Lower leg skin (tissue), 3 donors: ENCODE measurements at regions not wholly inside any gene's neighbourhood (a gene's known extent, or its start where the extent isn't known, plus 50 kb on each side); places are given as distances from the start of the nearest gene placed in this dataset.

ENCODE experiments used
- POLR2A ChIP-seq, 2 donors: fragments of 450-650 bp; IDR thresholded peaks; one replicate each; pipeline ENCODE4 v1.6.1; 2016 to 2017; ENCODE audit warnings: antibody characterized with exemption in 2 of 2, mild to moderate bottlenecking in 1 of 2, moderate library complexity in 1 of 2
- TF ChIP-seq, protein P1 (sequence below), 3 donors: fragments of 450-650 bp; IDR thresholded peaks; one replicate each; pipeline ENCODE4 v1.5.1; 2016; ENCODE audit warnings: antibody characterized with exemption in 3 of 3, mild to moderate bottlenecking in 3 of 3, moderate library complexity in 2 of 3

DNA sequence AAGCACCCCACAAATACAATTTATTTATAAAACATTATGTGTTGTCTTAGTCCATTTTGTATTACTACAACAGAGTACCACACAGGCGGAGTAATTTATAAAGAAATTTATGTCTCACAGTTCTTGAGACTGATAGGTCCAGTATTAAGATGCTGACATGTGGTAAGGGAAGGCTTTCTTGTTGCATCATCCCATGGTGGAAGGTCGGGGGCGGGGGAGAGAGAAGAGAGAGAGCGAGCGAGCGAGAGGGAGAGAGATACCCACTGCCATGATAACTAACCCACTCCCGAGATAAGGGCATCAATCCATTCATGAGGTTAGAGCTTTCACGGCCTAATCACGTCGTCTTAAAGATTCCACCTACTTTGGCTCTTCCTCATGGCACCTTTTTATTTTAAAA, 117.8 kb downstream of the KCNJ12 start:
- TF ChIP-seq, protein P1, sequence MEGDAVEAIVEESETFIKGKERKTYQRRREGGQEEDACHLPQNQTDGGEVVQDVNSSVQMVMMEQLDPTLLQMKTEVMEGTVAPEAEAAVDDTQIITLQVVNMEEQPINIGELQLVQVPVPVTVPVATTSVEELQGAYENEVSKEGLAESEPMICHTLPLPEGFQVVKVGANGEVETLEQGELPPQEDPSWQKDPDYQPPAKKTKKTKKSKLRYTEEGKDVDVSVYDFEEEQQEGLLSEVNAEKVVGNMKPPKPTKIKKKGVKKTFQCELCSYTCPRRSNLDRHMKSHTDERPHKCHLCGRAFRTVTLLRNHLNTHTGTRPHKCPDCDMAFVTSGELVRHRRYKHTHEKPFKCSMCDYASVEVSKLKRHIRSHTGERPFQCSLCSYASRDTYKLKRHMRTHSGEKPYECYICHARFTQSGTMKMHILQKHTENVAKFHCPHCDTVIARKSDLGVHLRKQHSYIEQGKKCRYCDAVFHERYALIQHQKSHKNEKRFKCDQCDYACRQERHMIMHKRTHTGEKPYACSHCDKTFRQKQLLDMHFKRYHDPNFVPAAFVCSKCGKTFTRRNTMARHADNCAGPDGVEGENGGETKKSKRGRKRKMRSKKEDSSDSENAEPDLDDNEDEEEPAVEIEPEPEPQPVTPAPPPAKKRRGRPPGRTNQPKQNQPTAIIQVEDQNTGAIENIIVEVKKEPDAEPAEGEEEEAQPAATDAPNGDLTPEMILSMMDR (IDR thresholded peaks at IDR 0.05): no peak
- no peak for TF ChIP-seq POLR2A (IDR thresholded peaks at IDR 0.05)
